Uterus (tissue), 3 donors: ENCODE measurements at regions not wholly inside any gene's neighbourhood (a gene's known extent, or its start where the extent isn't known, plus 50 kb on each side); places are given as distances from the start of the nearest gene placed in this dataset.

Source experiments
- DNase-seq, 2 donors: peaks; one replicate each; pipeline ENCODE4 v3.0.0-alpha.2; 2019 to 2020
- H3K27ac ChIP-seq, 2 donors: fragments of 200-600 bp; sonication (generic); 1 replicate in 1 of 2; 2 replicates in 1 of 2; pipeline ENCODE4 v1.5.1; 2016 to 2018
- H3K27me3 ChIP-seq, 2 donors: fragments of 200-600 bp; sonication (generic); one replicate each; pipeline ENCODE4 v1.5.1; 2018 to 2019; ENCODE audit warnings: control low read depth in 1 of 2
- H3K36me3 ChIP-seq, 2 donors: fragments of 200-600 bp; sonication (generic); one replicate each; pipeline ENCODE4 v1.5.1; 2019; ENCODE audit warnings: control low read depth in 1 of 2
- H3K4me1 ChIP-seq, 2 donors: fragments of 200-600 bp; sonication (generic); one replicate each; pipeline ENCODE4 v1.5.1; 2018 to 2019; ENCODE audit warnings: control low read depth in 1 of 2
- H3K4me3 ChIP-seq, 2 donors: fragments of 200-600 bp; sonication (generic); 1 replicate in 1 of 2; 2 replicates in 1 of 2; pipeline ENCODE4 v1.5.1; 2018 to 2019; ENCODE audit warnings: mild to moderate bottlenecking in 1 of 2
- H3K9me3 ChIP-seq, 2 donors: fragments of 200-600 bp; sonication (generic); one replicate each; pipeline ENCODE4 v1.5.1; 2019; ENCODE audit warnings: control low read depth in 1 of 2
- CTCF ChIP-seq, 4 experiments: fragments of 200-600 bp in 2 of 4; fragments of 450-650 bp in 2 of 4; sonication (generic) in 2 of 4; IDR thresholded peaks; one replicate each; pipeline ENCODE4 v1.5.1; 2016 to 2019; ENCODE audit warnings: antibody characterized with exemption in 4 of 4, mild to moderate bottlenecking in 2 of 4, moderate library complexity in 1 of 4
- POLR2A ChIP-seq, 2 donors: fragments of 450-650 bp; IDR thresholded peaks; one replicate each; pipeline ENCODE4 v1.6.1; 2016; ENCODE audit warnings: antibody characterized with exemption in 2 of 2, mild to moderate bottlenecking in 1 of 2, moderate library complexity in 1 of 2
- intact Hi-C: fragments of 100-400 bp; cut with DNase I; formaldehyde crosslinking; loops from one replicate; pipeline ENCODE4 v1.15.1; 2023; ENCODE audit warnings: low total_unique reads
- donor health status: DM: yes; HTN: yes; CAD: no.

GRCh38 chr1:34694383-34694782 is 60.5 kb upstream of the GJB5 start:
- no peak for DNase-seq
- intact Hi-C loops: no loop called here
- no peaks in the 10 kb centered on the region for H3K4me1 ChIP-seq
- H3K9me3 ChIP-seq: no peaks in the 10 kb centered on the region
- no peak for TF ChIP-seq POLR2A (IDR thresholded peaks at IDR 0.05)
- no peak overlapping the region for H3K4me3 ChIP-seq
- H3K27ac ChIP-seq: no peak overlapping the region
- H3K36me3 ChIP-seq: no peaks in the 10 kb centered on the region
- H3K27me3 ChIP-seq: no peaks in the 10 kb centered on the region

- no peaks in the 10 kb centered on the region for H3K9me3 ChIP-seq
- no peaks in the 10 kb centered on the region for H3K4me1 ChIP-seq
- DNase-seq: no peak
- intact Hi-C loops: no loop called here
- H3K27me3 ChIP-seq: no peaks in the 10 kb centered on the region
- TF ChIP-seq CTCF (IDR thresholded peaks at IDR 0.05): no peak
- TF ChIP-seq POLR2A (IDR thresholded peaks at IDR 0.05): no peak
- no peak overlapping the region for H3K27ac ChIP-seq
- H3K4me3 ChIP-seq: no peak overlapping the region
- no peaks in the 10 kb centered on the region for H3K36me3 ChIP-seq
Measured at GRCh38 chr1:34695580-34695979, 59.3 kb upstream of the GJB5 start.

- Histone ChIP-seq H3K27me3 (no peaks in the 10 kb centered on the region), H3K36me3 (no peaks in the 10 kb centered on the region), H3K4me3 (no peak overlapping the region), H3K9me3 (no peaks in the 10 kb centered on the region), H3K4me1 (no peaks in the 10 kb centered on the region), H3K27ac (no peak overlapping the region)
- DNase-seq: no peak
- TF ChIP-seq CTCF (IDR thresholded peaks at IDR 0.05) (no peak), POLR2A (IDR thresholded peaks at IDR 0.05) (no peak)
- intact Hi-C loops: no loop called here
Measured at GRCh38 chr1:34696230-34696629, 58.6 kb upstream of the GJB5 start.

GRCh38 chr1:34696981-34697380 is 57.9 kb upstream of the GJB5 start:
- no peak for TF ChIP-seq POLR2A (IDR thresholded peaks at IDR 0.05)
- no peak for TF ChIP-seq CTCF (IDR thresholded peaks at IDR 0.05)
- H3K4me3 ChIP-seq: no peak overlapping the region
- DNase-seq: no peak
- no peak overlapping the region for H3K27ac ChIP-seq
- H3K4me1 ChIP-seq: no peaks in the 10 kb centered on the region
- no peaks in the 10 kb centered on the region for H3K9me3 ChIP-seq
- no peaks in the 10 kb centered on the region for H3K36me3 ChIP-seq
- intact Hi-C loops: no loop called here
- no peaks in the 10 kb centered on the region for H3K27me3 ChIP-seq

GRCh38 chr1:34697818-34698217 is 57.0 kb upstream of the GJB5 start:
- no peak for TF ChIP-seq POLR2A (IDR thresholded peaks at IDR 0.05)
- no peak for TF ChIP-seq CTCF (IDR thresholded peaks at IDR 0.05)
- no peak overlapping the region for H3K4me3 ChIP-seq
- H3K9me3 ChIP-seq: no peaks in the 10 kb centered on the region
- no peaks in the 10 kb centered on the region for H3K36me3 ChIP-seq
- H3K4me1 ChIP-seq: no peaks in the 10 kb centered on the region
- H3K27ac ChIP-seq: no peak overlapping the region
- intact Hi-C loops: no loop called here
- DNase-seq: no peak
- H3K27me3 ChIP-seq: no peaks in the 10 kb centered on the region
